Kasumi-1 (cell line): ENCODE measurements at regions not wholly inside any gene's neighbourhood (a gene's known extent, or its start where the extent isn't known, plus 50 kb on each side); places are given as distances from the start of the nearest gene placed in this dataset.

ENCODE experiments used
- DNase-seq, 2 experiments: peaks; one replicate each; lab custom pipeline; 2025; lab: John Stamatoyannopoulos, UW

GRCh38 chr20:22431419-22431818 is 153.0 kb downstream of the FOXA2 start:
- no peak for DNase-seq

- DNase-seq: no peak
Observed at GRCh38 chr20:22430746-22431168, 153.6 kb downstream of the FOXA2 start.

DNA sequence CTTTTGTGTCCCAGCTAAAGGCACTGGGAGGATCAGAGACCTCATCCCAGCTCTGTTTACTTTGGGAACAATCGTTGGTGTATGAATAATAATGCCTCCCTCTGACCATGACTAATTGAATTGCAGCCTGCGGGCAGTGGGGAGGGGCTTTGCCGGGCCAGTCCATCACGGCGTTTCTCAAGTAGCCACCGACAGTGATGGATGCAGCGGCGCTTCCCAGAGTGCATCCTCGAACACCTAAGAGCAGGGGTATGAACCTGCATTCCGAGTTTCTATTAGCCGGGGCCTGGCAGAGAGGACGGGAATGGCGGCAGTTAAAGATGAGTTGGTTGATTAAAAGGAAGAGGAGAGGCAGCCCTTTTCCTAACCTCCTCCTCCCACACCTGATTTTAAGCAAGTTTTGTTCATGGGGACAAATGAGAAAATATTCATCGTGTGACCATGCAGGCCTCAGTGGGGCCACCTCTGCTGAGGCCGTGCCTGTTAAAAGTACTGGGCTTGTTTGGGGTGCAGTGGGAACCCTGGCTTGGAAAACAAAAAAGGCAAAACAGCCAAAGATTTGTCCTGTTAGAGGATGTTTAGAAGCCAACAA is 154.1 kb downstream of the FOXA2 start:
- no peak for DNase-seq

- DNase-seq: no peak
Observed at GRCh38 chr20:22429175-22430153, 154.9 kb downstream of the FOXA2 start.

DNA sequence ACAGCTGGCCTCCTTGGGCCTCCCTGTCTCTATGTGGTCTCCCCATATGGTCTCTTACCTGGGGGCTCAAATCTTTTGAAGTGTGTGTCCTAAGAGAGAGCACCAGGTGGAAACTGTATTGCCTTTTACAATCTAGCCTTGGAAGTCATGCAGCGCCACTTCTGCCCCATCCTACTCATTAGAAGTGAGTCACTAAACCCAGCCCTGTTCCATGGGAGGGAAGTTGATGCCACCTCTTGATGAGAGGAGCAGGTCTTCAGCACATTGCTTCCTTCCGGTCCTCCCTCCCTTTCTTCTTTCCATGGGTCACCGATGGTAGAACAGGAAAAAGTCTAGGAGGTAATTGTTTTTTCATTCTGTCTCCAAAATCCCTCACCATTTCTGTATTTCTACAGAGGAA is 156.3 kb downstream of the FOXA2 start:
- no peak for DNase-seq

- no peak for DNase-seq
Observed at GRCh38 chr20:22426772-22427171, 157.6 kb downstream of the FOXA2 start.

DNA sequence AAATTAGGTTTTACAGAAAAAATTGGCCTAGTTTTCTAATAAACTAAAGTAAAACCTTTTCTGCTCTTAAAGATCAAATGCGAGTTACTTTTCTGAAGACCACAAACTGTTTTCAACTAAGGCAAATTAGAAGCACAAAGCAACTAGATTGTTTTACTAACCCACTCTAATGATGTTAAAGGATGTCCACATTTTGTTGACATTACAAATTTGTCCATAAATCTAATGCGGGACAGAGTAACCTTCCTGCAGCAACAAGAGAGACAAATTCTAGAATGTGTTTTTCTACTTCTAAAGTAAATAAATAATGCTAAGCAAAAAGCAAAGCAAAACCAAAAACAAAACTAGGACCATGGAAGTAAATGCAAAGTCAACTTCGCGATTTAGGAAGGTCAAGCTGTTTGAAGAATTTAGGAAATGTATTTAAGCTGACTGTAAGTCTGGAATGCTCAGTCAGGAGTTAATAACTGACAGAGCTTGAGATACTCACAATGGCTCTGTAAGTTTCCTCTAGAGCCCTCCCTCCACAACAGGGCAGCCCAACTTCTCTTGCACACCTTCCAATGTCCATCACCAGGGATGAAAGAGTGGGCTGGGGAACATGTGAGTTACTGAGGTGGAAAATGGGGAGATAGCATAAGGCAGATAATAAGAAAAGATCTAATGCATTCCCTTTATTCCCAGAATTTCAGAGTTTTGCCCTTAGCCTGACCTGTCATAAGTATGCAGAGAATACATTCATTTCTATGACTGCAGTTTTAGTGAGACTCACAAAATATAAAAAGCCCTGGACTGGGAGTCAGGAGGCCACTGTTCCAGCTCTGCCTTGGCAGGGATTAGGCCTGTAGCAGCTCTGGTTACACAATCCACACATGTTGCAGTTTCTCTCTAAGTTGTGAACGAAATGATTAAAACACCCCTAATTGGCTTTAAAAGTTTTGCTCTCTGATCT is 158.8 kb downstream of the FOXA2 start:
- DNase-seq: no peak

DNA sequence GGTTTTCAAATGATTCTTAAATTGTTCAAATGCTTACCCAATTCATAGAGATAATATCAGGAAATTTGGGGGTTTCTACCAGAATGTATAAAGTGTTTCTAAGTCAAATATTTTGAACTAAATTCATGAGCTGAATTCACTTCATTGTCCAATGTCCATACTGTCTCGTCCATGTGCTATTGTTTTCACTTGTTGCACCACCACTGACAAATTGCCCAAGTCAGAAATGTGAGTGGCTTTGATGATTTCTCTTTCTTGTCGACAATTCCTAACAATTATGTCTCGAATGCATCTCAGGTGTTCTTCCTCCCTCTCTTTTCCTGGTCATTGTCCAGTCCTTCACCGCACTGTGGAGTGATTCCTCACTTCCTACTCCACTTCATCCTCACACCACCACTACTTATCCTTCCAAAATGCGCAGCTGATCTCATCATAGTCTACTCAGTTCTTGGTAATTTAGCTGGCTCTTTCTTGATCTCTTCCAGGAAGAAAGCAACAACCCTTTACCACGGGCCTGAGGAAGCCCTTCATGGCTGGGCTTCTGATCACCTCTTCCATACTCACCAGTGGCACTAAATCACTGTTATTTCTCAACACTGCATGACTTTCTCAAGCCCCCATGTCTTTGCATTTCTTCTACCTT is 161.1 kb downstream of the FOXA2 start:
- no peak for DNase-seq

DNA sequence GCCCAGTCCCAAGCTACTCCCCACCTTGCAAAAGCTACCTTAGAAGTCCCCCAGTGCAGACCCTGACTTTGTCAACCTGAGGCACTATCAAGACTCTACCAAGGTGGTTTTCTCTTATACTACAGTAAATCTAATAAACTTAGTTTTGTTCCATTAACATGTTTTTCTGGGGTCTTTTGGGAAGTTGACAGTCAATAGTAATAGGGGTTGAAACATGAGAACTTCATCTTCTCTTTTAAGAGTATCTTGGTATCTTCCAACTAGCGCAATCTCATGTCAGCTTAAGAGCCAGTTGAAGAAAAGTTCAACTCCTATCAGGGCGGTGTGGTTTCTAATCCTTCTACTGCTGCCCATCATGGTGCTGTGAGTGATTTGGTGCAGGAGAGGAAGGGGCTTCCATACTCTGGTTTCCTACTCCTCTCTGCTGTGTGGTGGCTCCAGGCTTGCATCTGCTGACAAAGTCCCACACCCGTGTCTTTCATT is 164.2 kb downstream of the FOXA2 start:
- no peak for DNase-seq

- DNase-seq: no peak
Observed at GRCh38 chr20:22418738-22419137, 165.6 kb downstream of the FOXA2 start.

GRCh38 chr20:22414305-22414742 is 170.0 kb downstream of the FOXA2 start:
- no peak for DNase-seq

- DNase-seq: no peak
Observed at GRCh38 chr20:22412977-22413868, 171.1 kb downstream of the FOXA2 start.

GRCh38 chr20:22411627-22412450 is 172.5 kb downstream of the FOXA2 start:
- DNase-seq: no peak

DNA sequence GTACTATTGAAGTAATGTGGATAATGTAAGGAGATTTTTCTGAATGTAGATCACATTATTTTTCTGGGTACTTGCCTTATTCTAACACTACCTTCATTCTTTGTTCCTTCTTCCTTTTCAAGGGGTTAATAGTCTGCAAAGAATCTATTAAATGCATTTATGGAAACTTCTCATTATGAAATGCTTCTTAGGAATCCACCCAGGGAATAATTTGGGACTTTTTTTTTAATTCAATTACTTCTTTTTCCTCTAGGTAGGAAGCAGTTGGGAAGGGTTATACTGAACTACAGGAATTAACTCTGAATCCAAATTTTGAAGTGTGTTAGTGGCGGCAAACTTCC is 173.1 kb downstream of the FOXA2 start:
- no peak for DNase-seq

GRCh38 chr20:22410556-22411130 is 173.7 kb downstream of the FOXA2 start:
- DNase-seq: no peak

- no peak for DNase-seq
Observed at GRCh38 chr20:22408521-22409402, 175.6 kb downstream of the FOXA2 start.

DNA sequence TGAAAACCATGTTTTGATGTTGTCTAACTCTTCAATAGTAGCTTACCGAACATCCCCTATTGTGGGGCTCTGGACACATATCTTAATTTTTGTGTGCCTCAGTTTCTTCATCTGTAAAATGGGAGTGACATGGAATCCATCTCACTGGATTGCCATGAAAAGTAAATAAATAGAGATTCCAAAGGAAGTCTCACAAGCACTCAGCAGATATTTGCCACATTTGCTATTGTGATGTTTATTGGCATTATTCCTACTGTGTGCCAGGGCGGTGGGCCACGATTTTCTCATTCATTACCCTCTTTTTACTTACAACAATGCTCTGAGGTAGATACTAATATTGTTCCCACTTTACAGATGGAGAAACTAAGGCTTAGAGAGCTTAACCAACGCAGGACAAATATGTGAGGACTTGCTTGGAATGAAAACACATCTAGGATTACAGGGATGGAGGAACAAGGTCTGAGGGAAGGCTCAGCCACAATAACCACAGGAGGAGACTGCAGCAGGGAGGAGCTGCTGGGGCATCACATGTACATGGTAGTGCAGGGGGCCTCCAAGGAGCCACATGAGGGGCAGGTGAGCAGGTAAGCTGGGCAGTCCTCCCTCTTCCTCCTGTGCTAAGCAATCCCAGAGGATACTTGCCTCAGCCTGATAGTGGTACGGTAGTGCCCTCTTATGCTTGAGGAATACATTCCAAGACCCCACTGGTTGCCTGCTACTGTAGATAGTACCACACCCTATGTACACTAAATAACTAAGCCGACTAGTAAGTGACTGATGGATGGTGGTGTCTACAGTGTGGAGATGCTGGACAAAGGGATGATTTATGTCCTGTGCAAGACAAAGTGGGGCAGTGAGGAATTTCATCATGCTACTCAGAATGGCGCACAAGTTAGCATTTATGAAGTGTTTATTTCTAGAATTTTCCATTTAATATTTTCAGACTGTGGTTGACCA is 176.9 kb downstream of the FOXA2 start:
- DNase-seq: no peak
